Hepatocyte (in vitro differentiated cells): ENCODE measurements at regions not wholly inside any gene's neighbourhood (a gene's known extent, or its start where the extent isn't known, plus 50 kb on each side); places are given as distances from the start of the nearest gene placed in this dataset.

Experiments
- CTCF ChIP-seq: fragments of 200-600 bp; sonication (generic); IDR thresholded peaks from 2 replicates; pipeline ENCODE4 v1.5.1; 2016; ENCODE audit warnings: antibody characterized with exemption, mild to moderate bottlenecking; ENCODE audit not compliant: poor library complexity
- EZH2 ChIP-seq: fragments of 200-600 bp; sonication (generic); IDR thresholded peaks from 2 replicates; pipeline ENCODE4 v1.6.1; 2016; ENCODE audit warnings: antibody characterized with exemption, mild to moderate bottlenecking, borderline replicate concordance

- no peak for TF ChIP-seq CTCF
- no peak for TF ChIP-seq EZH2
Measured at GRCh38 chr4:181890911-181891310, 352.3 kb upstream of the TENM3 start.
